ENCODE measurements at regions not wholly inside any gene's neighbourhood (a gene's known extent, or its start where the extent isn't known, plus 50 kb on each side); places are given as distances from the start of the nearest gene placed in this dataset.

DNA sequence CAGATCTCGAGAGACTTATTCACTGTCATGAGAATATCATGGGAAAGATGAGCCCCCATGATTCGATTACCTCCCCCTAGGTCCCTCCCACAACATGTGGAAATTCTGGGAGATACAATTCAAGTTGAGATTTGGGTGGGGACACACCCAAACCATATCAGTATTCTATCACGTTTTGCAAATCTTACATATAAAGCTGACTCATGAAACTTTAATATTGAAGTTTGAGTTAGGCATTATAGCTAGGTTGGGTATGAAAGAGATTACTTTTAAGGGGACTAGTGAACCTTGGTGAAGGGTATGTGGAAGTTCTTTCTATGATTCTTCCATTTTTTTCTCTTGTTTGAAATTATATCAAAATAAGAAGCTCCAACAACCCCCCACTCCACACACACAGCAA lies 117.7 kb upstream of the RASGRP1 start:
- H2AFZ ChIP-seq (ENCODE audit: low read length) = no peak overlapping the region
- no peak overlapping the region for H4K8ac ChIP-seq (ENCODE audit: low read depth, low read length)
- no peaks in the 10 kb centered on the region for H3K27me3 ChIP-seq (ENCODE audit: control insufficient read depth in 3 of 3, insufficient read depth in 3 of 3, low read depth in 1 of 3, low read length in 3 of 3)
- H3K27ac ChIP-seq (replicated peaks; ENCODE audit: low read length) = no peak overlapping the region
- WGBS, 2 donors (ENCODE audit: extremely low coverage in 2 of 2, insufficient read length in 2 of 2, insufficient replicate concordance in 1 of 2) = no CpG with 5 or more reads among the region's 3 CpGs
- H3K9ac ChIP-seq (ENCODE audit: low read depth, low read length, poor library complexity) = no peak overlapping the region
- H3K14ac ChIP-seq (ENCODE audit: low read length) = no peak overlapping the region
- no peak overlapping the region for H4K91ac ChIP-seq (ENCODE audit: low read depth, low read length, poor library complexity)
- H2AK5ac ChIP-seq (ENCODE audit: low read depth, low read length) = no peak overlapping the region
- H2BK120ac ChIP-seq (ENCODE audit: low read depth, low read length) = no peak overlapping the region
- no peak for DNase-seq (ENCODE audit: low spot score)
- no peak overlapping the region for H3K4ac ChIP-seq (ENCODE audit: low read length)
- H3K23ac ChIP-seq (ENCODE audit: low read depth, low read length, poor library complexity) = no peak overlapping the region
- no peaks in the 10 kb centered on the region for H3K4me1 ChIP-seq (ENCODE audit: control insufficient read depth in 2 of 2, insufficient read depth in 1 of 2, low read depth in 1 of 2, low read length in 2 of 2)
- H3K4me3 ChIP-seq (ENCODE audit: low read length in 2 of 2) = no peak overlapping the region
- no peak overlapping the region for H2BK15ac ChIP-seq (ENCODE audit: low read length)
- H3K18ac ChIP-seq (ENCODE audit: low read length) = no peak overlapping the region
- H2BK5ac ChIP-seq (ENCODE audit: low read length) = no peak overlapping the region
- no peaks in the 10 kb centered on the region for H3K9me3 ChIP-seq (replicated peaks in 1 of 2; ENCODE audit: control insufficient read depth in 2 of 2, insufficient read depth in 1 of 2, low read depth in 1 of 2, low read length in 2 of 2)
- H3K4me2 ChIP-seq (ENCODE audit: insufficient read depth, low read length, poor library complexity, severe bottlenecking) = no peak overlapping the region
- H3K36me3 ChIP-seq (replicated peaks in 1 of 2; ENCODE audit: control insufficient read depth in 2 of 2, insufficient read depth in 2 of 2, low read length in 2 of 2) = no peaks in the 10 kb centered on the region
- no peaks in the 10 kb centered on the region for H3K79me1 ChIP-seq (ENCODE audit: low read depth, low read length)
- H2BK12ac ChIP-seq (ENCODE audit: low read length) = no peak overlapping the region

DNA sequence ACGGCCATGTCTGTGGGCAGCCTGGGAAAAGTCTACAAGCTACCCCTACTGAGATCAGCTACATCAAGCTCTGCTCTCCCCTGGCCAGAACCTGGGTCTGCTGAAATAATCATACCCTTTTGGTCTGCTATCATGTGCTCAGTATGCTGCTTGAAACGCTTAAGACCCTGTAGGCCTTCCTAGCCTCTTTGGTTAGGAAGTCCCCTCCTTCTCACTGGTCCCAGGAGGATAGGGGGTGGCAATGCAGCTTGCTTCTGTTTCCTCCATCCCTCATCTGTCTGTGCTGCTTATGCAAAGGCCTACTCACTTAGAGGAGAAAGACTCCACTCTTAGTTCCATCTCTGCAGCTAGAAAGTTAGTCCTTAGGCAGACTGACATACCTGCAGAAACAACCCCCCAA lies 118.2 kb upstream of the RASGRP1 start:
- H3K4me3 ChIP-seq (ENCODE audit: low read length in 2 of 2) = no peak overlapping the region
- no CpG with 5 or more reads among the region's 2 CpGs for WGBS, 2 donors (ENCODE audit: extremely low coverage in 2 of 2, insufficient read length in 2 of 2, insufficient replicate concordance in 1 of 2)
- H3K27ac ChIP-seq (replicated peaks; ENCODE audit: low read length) = no peak overlapping the region
- H3K14ac ChIP-seq (ENCODE audit: low read length) = no peak overlapping the region
- no peak overlapping the region for H3K9ac ChIP-seq (ENCODE audit: low read depth, low read length, poor library complexity)
- no peak overlapping the region for H3K4me2 ChIP-seq (ENCODE audit: insufficient read depth, low read length, poor library complexity, severe bottlenecking)
- H2BK15ac ChIP-seq (ENCODE audit: low read length) = no peak overlapping the region
- no peaks in the 10 kb centered on the region for H3K27me3 ChIP-seq (ENCODE audit: control insufficient read depth in 3 of 3, insufficient read depth in 3 of 3, low read depth in 1 of 3, low read length in 3 of 3)
- no peak overlapping the region for H2BK120ac ChIP-seq (ENCODE audit: low read depth, low read length)
- no peak for DNase-seq (ENCODE audit: low spot score)
- no peak overlapping the region for H3K23ac ChIP-seq (ENCODE audit: low read depth, low read length, poor library complexity)
- no peak overlapping the region for H3K4ac ChIP-seq (ENCODE audit: low read length)
- H3K79me1 ChIP-seq (ENCODE audit: low read depth, low read length) = no peaks in the 10 kb centered on the region
- H2AFZ ChIP-seq (ENCODE audit: low read length) = no peak overlapping the region
- peak overlapping the region; percentile 15 for H3K18ac ChIP-seq (ENCODE audit: low read length)
- peak overlapping the region; percentile 47 for H2AK5ac ChIP-seq (ENCODE audit: low read depth, low read length)
- no peaks in the 10 kb centered on the region for H3K36me3 ChIP-seq (replicated peaks in 1 of 2; ENCODE audit: control insufficient read depth in 2 of 2, insufficient read depth in 2 of 2, low read length in 2 of 2)
- H4K91ac ChIP-seq (ENCODE audit: low read depth, low read length, poor library complexity) = no peak overlapping the region
- H3K4me1 ChIP-seq (ENCODE audit: control insufficient read depth in 2 of 2, insufficient read depth in 1 of 2, low read depth in 1 of 2, low read length in 2 of 2) = no peaks in the 10 kb centered on the region
- H3K9me3 ChIP-seq (replicated peaks in 1 of 2; ENCODE audit: control insufficient read depth in 2 of 2, insufficient read depth in 1 of 2, low read depth in 1 of 2, low read length in 2 of 2) = no peaks in the 10 kb centered on the region
- no peak overlapping the region for H2BK12ac ChIP-seq (ENCODE audit: low read length)
- H4K8ac ChIP-seq (ENCODE audit: low read depth, low read length) = no peak overlapping the region
- no peak overlapping the region for H2BK5ac ChIP-seq (ENCODE audit: low read length)

DNA sequence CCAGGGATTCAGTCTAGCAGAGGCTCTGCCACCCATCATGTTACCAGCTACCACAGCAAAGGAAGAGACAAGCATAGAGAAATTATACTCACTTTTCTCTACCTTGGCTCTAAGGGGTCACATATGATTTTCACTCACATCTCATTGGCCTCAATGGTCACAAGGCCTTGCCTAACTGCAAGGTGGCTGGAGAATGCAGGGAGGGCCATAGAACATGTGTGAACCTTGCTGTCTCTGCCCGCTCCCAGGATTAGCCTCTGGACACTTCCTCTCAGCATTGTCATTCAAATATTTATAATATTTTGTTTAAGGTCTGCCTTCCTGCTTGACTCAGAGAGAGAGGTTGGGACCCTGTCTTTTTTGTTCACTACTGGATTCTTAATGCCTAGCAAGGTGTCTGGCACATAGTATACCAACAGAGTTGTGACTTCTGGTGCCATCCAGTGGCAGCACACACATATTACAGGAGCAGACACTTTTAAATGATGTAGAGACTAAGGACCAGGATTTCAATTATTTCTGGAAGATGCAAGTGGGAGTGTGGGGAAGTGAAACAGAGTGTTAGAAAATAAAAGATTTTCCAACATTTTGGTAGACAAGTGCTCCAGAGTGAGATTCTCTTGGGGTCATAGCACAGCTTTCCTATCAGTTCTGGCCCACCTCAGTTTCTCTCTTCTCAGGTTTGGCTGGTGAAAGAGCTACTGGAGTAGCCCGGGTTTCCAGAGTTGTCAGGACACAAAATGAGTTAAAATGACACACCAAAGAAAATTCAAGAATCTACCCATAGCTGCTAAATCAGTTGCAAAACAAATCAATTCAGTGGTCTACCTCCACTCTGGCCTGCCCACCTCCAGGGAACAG lies 119.0 kb upstream of the RASGRP1 start:
- no peak overlapping the region for H3K9ac ChIP-seq (ENCODE audit: low read depth, low read length, poor library complexity)
- H3K9me3 ChIP-seq (replicated peaks in 1 of 2; ENCODE audit: control insufficient read depth in 2 of 2, insufficient read depth in 1 of 2, low read depth in 1 of 2, low read length in 2 of 2) = no peaks in the 10 kb centered on the region
- H2BK120ac ChIP-seq (ENCODE audit: low read depth, low read length) = no peak overlapping the region
- no peak overlapping the region for H3K4me2 ChIP-seq (ENCODE audit: insufficient read depth, low read length, poor library complexity, severe bottlenecking)
- no peak overlapping the region for H3K4ac ChIP-seq (ENCODE audit: low read length)
- no CpG with 5 or more reads among the region's 2 CpGs for WGBS, 2 donors (ENCODE audit: extremely low coverage in 2 of 2, insufficient read length in 2 of 2, insufficient replicate concordance in 1 of 2)
- no peak overlapping the region for H2AFZ ChIP-seq (ENCODE audit: low read length)
- H3K23ac ChIP-seq (ENCODE audit: low read depth, low read length, poor library complexity) = no peak overlapping the region
- H2BK12ac ChIP-seq (ENCODE audit: low read length) = no peak overlapping the region
- no peak overlapping the region for H2AK5ac ChIP-seq (ENCODE audit: low read depth, low read length)
- no peak overlapping the region for H3K14ac ChIP-seq (ENCODE audit: low read length)
- no peaks in the 10 kb centered on the region for H3K79me1 ChIP-seq (ENCODE audit: low read depth, low read length)
- no peak overlapping the region for H4K8ac ChIP-seq (ENCODE audit: low read depth, low read length)
- no peak overlapping the region for H3K4me3 ChIP-seq (ENCODE audit: low read length in 2 of 2)
- H3K36me3 ChIP-seq (replicated peaks in 1 of 2; ENCODE audit: control insufficient read depth in 2 of 2, insufficient read depth in 2 of 2, low read length in 2 of 2) = no peaks in the 10 kb centered on the region
- no peak overlapping the region for H2BK5ac ChIP-seq (ENCODE audit: low read length)
- no peaks in the 10 kb centered on the region for H3K4me1 ChIP-seq (ENCODE audit: control insufficient read depth in 2 of 2, insufficient read depth in 1 of 2, low read depth in 1 of 2, low read length in 2 of 2)
- H2BK15ac ChIP-seq (ENCODE audit: low read length) = no peak overlapping the region
- DNase-seq (ENCODE audit: low spot score) = peak; percentile 32
- H3K27ac ChIP-seq (replicated peaks; ENCODE audit: low read length) = no peak overlapping the region
- no peaks in the 10 kb centered on the region for H3K27me3 ChIP-seq (ENCODE audit: control insufficient read depth in 3 of 3, insufficient read depth in 3 of 3, low read depth in 1 of 3, low read length in 3 of 3)
- no peak overlapping the region for H3K18ac ChIP-seq (ENCODE audit: low read length)
- H4K91ac ChIP-seq (ENCODE audit: low read depth, low read length, poor library complexity) = no peak overlapping the region

DNA sequence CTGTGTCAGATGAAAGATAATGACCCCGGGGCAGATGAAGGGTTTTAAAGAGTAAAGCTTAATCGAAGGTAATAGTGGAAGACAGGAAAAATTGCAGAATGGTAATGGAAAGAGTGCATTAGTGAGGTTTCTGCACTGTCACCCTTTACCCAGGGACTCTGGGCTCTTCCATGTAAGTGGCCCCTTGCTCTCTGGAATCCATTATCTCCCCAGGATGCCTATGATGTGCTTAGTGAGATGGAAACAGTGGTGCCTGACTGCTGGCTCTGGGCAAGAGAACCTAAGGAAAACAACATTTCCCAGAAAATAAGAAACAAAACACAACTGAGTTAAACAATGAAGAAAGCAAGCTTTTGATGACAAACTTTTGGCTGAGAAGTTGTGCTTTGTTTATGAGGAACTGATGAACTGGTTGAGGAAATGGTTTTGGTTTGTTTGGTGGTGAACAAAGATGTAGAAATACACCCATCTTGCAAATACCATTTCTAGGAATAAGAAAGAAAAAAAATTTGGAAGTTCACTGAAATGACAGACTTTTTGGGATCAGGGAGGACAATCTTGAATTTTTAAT lies 119.9 kb upstream of the RASGRP1 start:
- H2AFZ ChIP-seq (ENCODE audit: low read length) = no peak overlapping the region
- DNase-seq (ENCODE audit: low spot score) = no peak
- no peak overlapping the region for H2BK12ac ChIP-seq (ENCODE audit: low read length)
- H3K4me1 ChIP-seq (ENCODE audit: control insufficient read depth in 2 of 2, insufficient read depth in 1 of 2, low read depth in 1 of 2, low read length in 2 of 2) = no peaks in the 10 kb centered on the region
- H3K79me1 ChIP-seq (ENCODE audit: low read depth, low read length) = no peaks in the 10 kb centered on the region
- no peak overlapping the region for H2AK5ac ChIP-seq (ENCODE audit: low read depth, low read length)
- H3K9me3 ChIP-seq (replicated peaks in 1 of 2; ENCODE audit: control insufficient read depth in 2 of 2, insufficient read depth in 1 of 2, low read depth in 1 of 2, low read length in 2 of 2) = no peaks in the 10 kb centered on the region
- no peak overlapping the region for H2BK120ac ChIP-seq (ENCODE audit: low read depth, low read length)
- no peak overlapping the region for H3K27ac ChIP-seq (replicated peaks; ENCODE audit: low read length)
- no peak overlapping the region for H2BK5ac ChIP-seq (ENCODE audit: low read length)
- H3K27me3 ChIP-seq (ENCODE audit: control insufficient read depth in 3 of 3, insufficient read depth in 3 of 3, low read depth in 1 of 3, low read length in 3 of 3) = no peaks in the 10 kb centered on the region
- H3K18ac ChIP-seq (ENCODE audit: low read length) = no peak overlapping the region
- H3K9ac ChIP-seq (ENCODE audit: low read depth, low read length, poor library complexity) = no peak overlapping the region
- no peaks in the 10 kb centered on the region for H3K36me3 ChIP-seq (replicated peaks in 1 of 2; ENCODE audit: control insufficient read depth in 2 of 2, insufficient read depth in 2 of 2, low read length in 2 of 2)
- H4K8ac ChIP-seq (ENCODE audit: low read depth, low read length) = no peak overlapping the region
- H3K4me3 ChIP-seq (ENCODE audit: low read length in 2 of 2) = no peak overlapping the region
- H4K91ac ChIP-seq (ENCODE audit: low read depth, low read length, poor library complexity) = no peak overlapping the region
- no peak overlapping the region for H3K4me2 ChIP-seq (ENCODE audit: insufficient read depth, low read length, poor library complexity, severe bottlenecking)
- no peak overlapping the region for H3K4ac ChIP-seq (ENCODE audit: low read length)
- no CpG with 5 or more reads among the region's 2 CpGs for WGBS, 2 donors (ENCODE audit: extremely low coverage in 2 of 2, insufficient read length in 2 of 2, insufficient replicate concordance in 1 of 2)
- H3K14ac ChIP-seq (ENCODE audit: low read length) = no peak overlapping the region
- no peak overlapping the region for H3K23ac ChIP-seq (ENCODE audit: low read depth, low read length, poor library complexity)
- H2BK15ac ChIP-seq (ENCODE audit: low read length) = no peak overlapping the region

All from neuronal stem cell (in vitro differentiated cells).